Gastroesophageal sphincter (tissue), 4 donors: ENCODE measurements at regions not wholly inside any gene's neighbourhood (a gene's known extent, or its start where the extent isn't known, plus 50 kb on each side); places are given as distances from the start of the nearest gene placed in this dataset.
A peak's percentile ranks its signal among the peaks of the same experiment; 100 is the strongest.

ENCODE experiments used
- ATAC-seq: fragments of 150-250 bp; one replicate; pipeline ENCODE4 v1.9.1; 2016; ENCODE audit warnings: mild to moderate bottlenecking, moderate library complexity
- H3K27ac ChIP-seq, 4 donors: fragments of 200-600 bp; sonication (generic) in 3 of 4; 1 replicate in 3 of 4; 2 replicates in 1 of 4; pipeline ENCODE4 v1.5.1; 2016 to 2019
- H3K27me3 ChIP-seq: fragments of 200-600 bp; sonication (generic); one replicate; pipeline ENCODE4 v1.5.1; 2019
- H3K36me3 ChIP-seq, 2 donors: fragments of 200-600 bp; sonication (generic); one replicate each; pipeline ENCODE4 v1.5.1; 2019; ENCODE audit warnings: control low read depth in 1 of 2
- H3K4me1 ChIP-seq, 3 donors: fragments of 200-600 bp; sonication (generic); 1 replicate in 2 of 3; 2 replicates in 1 of 3; pipeline ENCODE4 v1.5.1; 2016 to 2019; ENCODE audit warnings: control low read depth in 2 of 3
- H3K4me3 ChIP-seq, 2 donors: fragments of 200-600 bp; sonication (generic); one replicate each; pipeline ENCODE4 v1.5.1; 2019; ENCODE audit warnings: mild to moderate bottlenecking in 1 of 2, moderate library complexity in 1 of 2
- H3K9me3 ChIP-seq, 3 donors: fragments of 200-600 bp; sonication (generic); one replicate each; pipeline ENCODE4 v1.5.1; 2017 to 2019; ENCODE audit warnings: control low read depth in 2 of 3
- EP300 ChIP-seq: sonication (generic); formaldehyde crosslinking; IDR thresholded peaks from one replicate; pipeline ENCODE4 v1.6.1; 2017; ENCODE audit warnings: antibody characterized with exemption, mild to moderate bottlenecking
- POLR2A ChIP-seq, 2 donors: fragments of 450-650 bp; IDR thresholded peaks; one replicate each; pipeline ENCODE4 v1.6.1; 2017; ENCODE audit warnings: antibody characterized with exemption in 2 of 2, mild to moderate bottlenecking in 2 of 2, moderate library complexity in 1 of 2
- POLR2AphosphoS5 ChIP-seq: sonication (generic); formaldehyde crosslinking; IDR thresholded peaks from one replicate; pipeline ENCODE4 v1.6.1; 2017; ENCODE audit warnings: antibody characterized with exemption
- WGBS, 2 donors: methylation state at CpG; one replicate each; pipeline ENCODE4 v1.1.5; 2018; ENCODE audit warnings: low coverage in 1 of 2; 5-methylcytosine and 5-hydroxymethylcytosine counted together
- TF ChIP-seq, protein P1 (sequence below), 4 experiments: fragments of 200-600 bp in 2 of 4; fragments of 450-650 bp in 2 of 4; sonication (generic) in 1 of 4; IDR thresholded peaks; one replicate each; pipeline ENCODE4 v1.5.1; 2017 to 2019; ENCODE audit warnings: antibody characterized with exemption in 4 of 4, mild to moderate bottlenecking in 2 of 4, moderate library complexity in 2 of 4

- H3K4me3 ChIP-seq: peak overlapping the region in 1 of 2 donors; percentile 16
- ATAC-seq: peak; percentile 50
- no CpG with 5 or more reads among the region's 15 CpGs for WGBS, 2 donors
Measured at GRCh38 chr10:113454341-113455061, 98.4 kb upstream of the HABP2 start.

DNA sequence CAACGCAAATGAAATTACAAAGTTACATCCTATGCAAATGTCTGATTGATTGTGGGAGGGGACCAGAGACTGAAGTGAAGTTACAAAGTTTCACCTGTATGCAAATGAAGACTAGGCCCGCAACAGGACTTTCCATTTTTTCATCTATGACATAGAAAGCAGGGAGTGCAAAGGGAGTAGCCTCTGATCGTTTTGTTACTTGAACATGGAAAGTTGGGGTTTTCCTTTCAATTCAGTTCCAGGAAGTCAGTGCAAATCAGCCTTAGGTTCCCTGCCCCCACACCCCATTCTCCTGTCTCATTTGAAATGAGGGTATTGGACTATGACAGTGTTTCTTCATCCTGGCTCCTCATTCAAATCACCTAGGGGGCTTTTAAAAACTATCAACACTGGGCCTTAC lies 96.9 kb upstream of the HABP2 start:
- no peaks in the 10 kb centered on the region for H3K9me3 ChIP-seq
- no peaks in the 10 kb centered on the region for H3K36me3 ChIP-seq
- no peak for TF ChIP-seq POLR2AphosphoS5
- TF ChIP-seq EP300: no peak
- TF ChIP-seq, protein P1, sequence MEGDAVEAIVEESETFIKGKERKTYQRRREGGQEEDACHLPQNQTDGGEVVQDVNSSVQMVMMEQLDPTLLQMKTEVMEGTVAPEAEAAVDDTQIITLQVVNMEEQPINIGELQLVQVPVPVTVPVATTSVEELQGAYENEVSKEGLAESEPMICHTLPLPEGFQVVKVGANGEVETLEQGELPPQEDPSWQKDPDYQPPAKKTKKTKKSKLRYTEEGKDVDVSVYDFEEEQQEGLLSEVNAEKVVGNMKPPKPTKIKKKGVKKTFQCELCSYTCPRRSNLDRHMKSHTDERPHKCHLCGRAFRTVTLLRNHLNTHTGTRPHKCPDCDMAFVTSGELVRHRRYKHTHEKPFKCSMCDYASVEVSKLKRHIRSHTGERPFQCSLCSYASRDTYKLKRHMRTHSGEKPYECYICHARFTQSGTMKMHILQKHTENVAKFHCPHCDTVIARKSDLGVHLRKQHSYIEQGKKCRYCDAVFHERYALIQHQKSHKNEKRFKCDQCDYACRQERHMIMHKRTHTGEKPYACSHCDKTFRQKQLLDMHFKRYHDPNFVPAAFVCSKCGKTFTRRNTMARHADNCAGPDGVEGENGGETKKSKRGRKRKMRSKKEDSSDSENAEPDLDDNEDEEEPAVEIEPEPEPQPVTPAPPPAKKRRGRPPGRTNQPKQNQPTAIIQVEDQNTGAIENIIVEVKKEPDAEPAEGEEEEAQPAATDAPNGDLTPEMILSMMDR (IDR thresholded peaks at IDR 0.05): no peak
- no peak for TF ChIP-seq POLR2A (IDR thresholded peaks at IDR 0.05)
- no peak overlapping the region for H3K4me3 ChIP-seq
- ATAC-seq: no peak
- H3K27ac ChIP-seq: no peak overlapping the region
- peaks cover 0 to 5% (median 0%) of the 10 kb centered on the region in 3 donors for H3K4me1 ChIP-seq
- no peaks in the 10 kb centered on the region for H3K27me3 ChIP-seq
- 35 to 83% methylated on average over 2 to 3 of the region's 3 CpGs for WGBS, 2 donors

More at GRCh38 chr10:113454341-113455061, 98.4 kb upstream of the HABP2 start:
- peaks cover 0 to 5% (median 0%) of the 10 kb centered on the region in 3 donors for H3K4me1 ChIP-seq
- H3K36me3 ChIP-seq: no peaks in the 10 kb centered on the region
- TF ChIP-seq, protein P1 (IDR thresholded peaks at IDR 0.05): peak; percentile 39 to 71 (median 49)
- no peak for TF ChIP-seq EP300
- H3K9me3 ChIP-seq: no peaks in the 10 kb centered on the region
- no peak overlapping the region for H3K27ac ChIP-seq
- no peaks in the 10 kb centered on the region for H3K27me3 ChIP-seq

GRCh38 chr10:113456741-113457140 lies 96.1 kb upstream of the HABP2 start:
- H3K9me3 ChIP-seq: no peaks in the 10 kb centered on the region
- no peaks in the 10 kb centered on the region for H3K27me3 ChIP-seq
- 86 to 100% methylated on average over 2 to 4 of the region's 6 CpGs for WGBS, 2 donors
- H3K36me3 ChIP-seq: no peaks in the 10 kb centered on the region
- TF ChIP-seq POLR2A (IDR thresholded peaks at IDR 0.05) (no peak), EP300 (no peak), POLR2AphosphoS5 (no peak)
- TF ChIP-seq, protein P1 (IDR thresholded peaks at IDR 0.05): no peak
- no peak overlapping the region for H3K4me3 ChIP-seq
- H3K4me1 ChIP-seq: peaks cover 0 to 5% (median 0%) of the 10 kb centered on the region in 3 donors
- no peak for ATAC-seq
- no peak overlapping the region for H3K27ac ChIP-seq

- WGBS, 2 donors: 80 to 100% methylated on average over 2 to 4 of the region's 5 CpGs
- no peak overlapping the region for H3K4me3 ChIP-seq
- H3K27ac ChIP-seq: no peak overlapping the region
- peaks cover 0 to 5% (median 0%) of the 10 kb centered on the region in 3 donors for H3K4me1 ChIP-seq
- TF ChIP-seq POLR2AphosphoS5 (no peak), POLR2A (IDR thresholded peaks at IDR 0.05) (no peak), EP300 (no peak)
- TF ChIP-seq, protein P1 (IDR thresholded peaks at IDR 0.05): no peak
- H3K27me3 ChIP-seq: no peaks in the 10 kb centered on the region
- no peak for ATAC-seq
- no peaks in the 10 kb centered on the region for H3K36me3 ChIP-seq
- H3K9me3 ChIP-seq: no peaks in the 10 kb centered on the region
Measured at GRCh38 chr10:113457408-113457807, 95.4 kb upstream of the HABP2 start.

GRCh38 chr10:113458451-113458850 lies 94.4 kb upstream of the HABP2 start:
- TF ChIP-seq EP300: no peak
- TF ChIP-seq POLR2A (IDR thresholded peaks at IDR 0.05): no peak
- TF ChIP-seq, protein P1 (IDR thresholded peaks at IDR 0.05): no peak
- TF ChIP-seq POLR2AphosphoS5: no peak

More at GRCh38 chr10:113458451-113458850, 94.4 kb upstream of the HABP2 start:
- WGBS, 2 donors: 86 to 97% methylated on average over 8 to 10 of the region's 10 CpGs
- no peaks in the 10 kb centered on the region for H3K36me3 ChIP-seq
- H3K27me3 ChIP-seq: no peaks in the 10 kb centered on the region
- H3K4me3 ChIP-seq: no peak overlapping the region
- peaks cover 0 to 7% (median 0%) of the 10 kb centered on the region in 3 donors for H3K4me1 ChIP-seq
- H3K27ac ChIP-seq: no peak overlapping the region
- ATAC-seq: no peak
- no peaks in the 10 kb centered on the region for H3K9me3 ChIP-seq
